ENCODE measurements at regions not wholly inside any gene's neighbourhood (a gene's known extent, or its start where the extent isn't known, plus 50 kb on each side); places are given as distances from the start of the nearest gene placed in this dataset.

- Histone ChIP-seq H3K79me2 (ENCODE audit: insufficient read depth, low read length) (no peaks in the 10 kb centered on the region), H3K4me3 (replicated peaks in 1 of 2; ENCODE audit: low read depth in 1 of 2, low read length in 2 of 2) (no peak overlapping the region), H3K27ac (ENCODE audit: low read depth, low read length) (no peak overlapping the region), H3K27me3 (ENCODE audit: insufficient read depth, low read length) (no peaks in the 10 kb centered on the region), H2AFZ (ENCODE audit: low read depth, low read length, poor library complexity, severe bottlenecking) (no peak overlapping the region), H3K9ac (ENCODE audit: low read length) (no peak overlapping the region), H3K9me3 (ENCODE audit: control insufficient read depth in 1 of 2, insufficient read depth in 1 of 2, low read depth in 1 of 2, low read length in 2 of 2) (no peaks in the 10 kb centered on the region), H3K4me1 (ENCODE audit: control insufficient read depth in 1 of 2, insufficient read depth in 2 of 2, low read length in 2 of 2) (peaks cover 0 to 4% of the 10 kb centered on the region in 2 experiments; a peak in 1 of 4 replicates), H3K36me3 (ENCODE audit: control insufficient read depth in 1 of 2, insufficient read depth in 2 of 2, low read length in 2 of 2) (no peaks in the 10 kb centered on the region), H3K4me2 (ENCODE audit: low read length) (no peak overlapping the region), H4K20me1 (ENCODE audit: insufficient read depth) (no peaks in the 10 kb centered on the region), H3K9me2 (ENCODE audit: insufficient read depth) (no peaks in the 10 kb centered on the region)
- ChIA-PET POLR2A (no interaction called here), RAD21 (ENCODE audit: low non-redundant PET in 1 of 2, low total read pairs in 2 of 2, uncharacterized antibody in 2 of 2, unreplicated experiment in 2 of 2) (no interaction called here), CTCF (interaction anchor here (0.5 to 4.5 kb wide), 7 partner anchors 12 to 399 kb away, joined by 3 to 88 read pairs (median 5); no protein-coding TSS in a partner anchor)
- ATAC-seq (no peak), DNase-seq (ENCODE audit: low read depth, low spot score) (no peak)
- TF ChIP-seq ELF1 (IDR thresholded peaks at IDR 0.05; ENCODE audit: borderline replicate concordance, low read depth) (no peak), ZBTB33 (IDR thresholded peaks at IDR 0.05; ENCODE audit: extremely low read depth, insufficient replicate concordance, low read length) (no peak), ATF3 (IDR thresholded peaks at IDR 0.05) (no peak), MAX (IDR thresholded peaks at IDR 0.05) (no peak), POLR2AphosphoS5 (IDR thresholded peaks at IDR 0.05; ENCODE audit: low read depth, low read length) (no peak), EZH2phosphoT487 (IDR thresholded peaks at IDR 0.05; ENCODE audit: borderline replicate concordance) (no peak), SP1 (IDR thresholded peaks at IDR 0.05; ENCODE audit: low read depth) (no peak), REST (IDR thresholded peaks at IDR 0.05; ENCODE audit: low read depth) (no peak), POLR2A (IDR thresholded peaks at IDR 0.05; ENCODE audit: borderline replicate concordance, extremely low read depth, insufficient read depth, insufficient read length) (no peak), SIN3A (IDR thresholded peaks at IDR 0.05; ENCODE audit: low read depth) (no peak), TCF7L2 (IDR thresholded peaks at IDR 0.05; ENCODE audit: borderline replicate concordance, extremely low read depth, insufficient read depth, insufficient read length) (no peak), FOSL1 (IDR thresholded peaks at IDR 0.05; ENCODE audit: low read depth) (no peak), SRF (IDR thresholded peaks at IDR 0.05; ENCODE audit: low read depth) (no peak), CTCF (IDR thresholded peaks at IDR 0.05 in 2 of 3, conservative IDR thresholded peaks at IDR 0.05 in 1 of 3; ENCODE audit: borderline replicate concordance in 1 of 3, insufficient read depth in 1 of 3, low read depth in 2 of 3, low read length in 2 of 3) (no peak), ZNF274 (IDR thresholded peaks at IDR 0.05; ENCODE audit: low read depth, low read length) (no peak)
- BruUV-seq (replicated peaks), result no TSS peak
- intact Hi-C loops (cut with micrococcal nuclease), result loop anchor here (5.0 kb wide), 1 partner anchor 610 kb away; no protein-coding TSS in a partner anchor
These were observed 127.0 kb downstream of the MCHR2 start for GRCh38 chr6:99867026-99867425.

Data from HCT116 (cell line).